GM18502 (cell line): ENCODE measurements at regions not wholly inside any gene's neighbourhood (a gene's known extent, or its start where the extent isn't known, plus 50 kb on each side); places are given as distances from the start of the nearest gene placed in this dataset.
"Not testable (repeated sequence)": the region's sequence is repeated elsewhere in the genome, so short reads cannot be mapped to it uniquely, and the experiment has no call there.

ENCODE experiments used
- ATAC-seq: cut with Tn5 transposase; IDR thresholded peaks from one replicate; pipeline ENCODE4 v1.9.1; 2021; ENCODE audit warnings: mild to moderate bottlenecking; ENCODE audit not compliant: unreplicated experiment, poor library complexity

DNA sequence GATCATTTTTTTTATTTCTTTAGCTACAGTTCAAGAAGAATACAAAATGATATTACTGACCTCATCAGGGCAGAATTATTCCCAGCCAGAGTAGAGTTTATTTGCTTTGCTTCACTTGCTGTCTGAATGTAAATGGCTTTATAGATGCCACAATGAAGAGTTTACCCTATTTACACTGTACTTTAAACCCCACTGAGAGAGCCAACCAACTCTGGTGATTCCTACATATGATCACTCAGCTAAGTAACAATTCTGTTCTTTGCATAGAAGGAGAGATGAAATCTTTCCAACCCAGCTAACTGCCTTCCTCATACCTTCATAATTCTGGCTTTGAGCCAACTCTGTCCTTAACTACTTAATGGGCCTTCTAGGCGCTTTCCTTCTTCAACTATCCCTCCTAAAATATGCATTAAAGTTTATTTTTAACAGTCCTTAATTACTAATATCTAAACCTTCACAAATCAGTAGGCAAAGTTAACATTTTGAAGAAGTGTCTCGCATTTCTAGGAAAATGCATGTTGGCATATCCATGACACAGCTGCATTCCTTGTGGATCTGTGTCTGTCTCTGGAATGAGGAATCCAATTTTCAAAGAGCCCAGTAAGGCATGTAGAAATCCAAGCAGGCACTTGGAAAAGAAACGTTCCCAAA lies 284.8 kb upstream of the GRAMD2B start:
- ATAC-seq = no peak

DNA sequence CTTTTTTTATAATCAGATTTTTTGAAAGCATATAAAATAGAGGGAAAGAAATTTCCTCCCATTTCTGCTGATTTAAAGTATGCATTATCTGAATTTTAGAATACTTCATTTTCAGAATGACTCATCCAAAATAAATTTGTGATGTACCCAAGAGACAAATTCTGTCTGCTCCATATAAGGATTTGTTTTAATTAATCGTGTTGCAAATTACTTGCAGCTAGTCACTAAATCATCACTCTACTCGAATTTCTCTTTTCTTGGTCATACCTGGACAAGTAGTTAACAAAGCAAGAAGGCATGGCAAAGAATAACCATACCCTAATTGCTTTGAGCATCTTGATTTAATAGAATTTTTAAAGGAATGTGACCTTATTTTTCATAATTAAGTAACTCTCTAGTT lies 284.1 kb upstream of the GRAMD2B start:
- ATAC-seq = no peak

DNA sequence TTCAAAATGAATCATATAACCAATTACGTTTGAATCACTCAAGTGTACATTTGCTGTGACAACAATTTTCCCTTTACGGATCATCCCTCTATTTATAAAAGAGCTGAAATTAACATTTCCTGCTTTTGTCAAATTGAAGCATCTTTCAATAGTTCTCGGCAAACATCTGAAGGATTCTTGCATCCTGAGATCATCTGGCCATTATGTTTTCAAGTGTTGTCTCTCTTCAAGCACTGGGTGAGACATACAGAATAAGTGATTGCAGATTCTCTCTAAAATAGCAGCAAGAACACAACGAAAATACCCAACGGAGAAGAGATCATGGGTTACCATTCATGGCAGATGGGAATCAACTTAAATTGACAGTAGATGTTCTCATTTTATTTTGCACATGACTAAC lies 283.4 kb upstream of the GRAMD2B start:
- ATAC-seq = no peak

DNA sequence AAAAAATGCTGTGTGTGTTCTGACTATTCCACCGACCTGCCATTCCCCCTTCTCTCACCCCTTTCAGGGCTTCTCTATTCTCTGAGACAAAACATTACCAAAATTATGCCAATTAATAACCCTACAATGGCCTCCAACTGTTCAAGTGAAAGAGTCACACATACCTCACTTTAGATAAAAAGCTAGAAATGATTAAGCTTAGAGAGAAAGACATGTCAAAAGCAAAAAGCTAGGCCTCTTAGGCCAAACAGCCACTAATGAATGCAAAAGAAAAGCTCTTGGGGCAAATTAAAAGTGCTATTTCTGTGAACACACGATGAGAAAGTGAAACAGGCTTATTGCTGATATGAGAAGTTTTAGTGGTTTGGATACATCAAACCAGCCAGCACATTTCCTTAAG lies 279.6 kb upstream of the GRAMD2B start:
- no peak for ATAC-seq

DNA sequence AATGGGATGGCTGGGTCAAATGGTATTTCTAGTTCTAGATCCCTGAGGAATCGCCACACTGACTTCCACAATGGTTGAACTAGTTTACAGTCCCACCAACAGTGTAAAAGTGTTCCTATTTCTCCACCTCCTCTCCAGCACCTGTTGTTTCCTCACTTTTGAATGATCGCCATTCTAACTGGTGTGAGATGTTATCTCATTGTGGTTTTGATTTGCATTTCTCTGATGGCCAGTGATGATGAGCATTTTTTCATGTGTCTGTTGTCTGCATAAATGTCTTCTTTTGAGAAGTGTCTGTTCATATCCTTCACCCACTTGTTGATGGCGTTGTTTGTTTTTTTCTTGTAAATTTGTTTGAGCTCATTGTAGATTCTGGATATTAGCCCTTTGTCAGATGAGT lies 272.9 kb upstream of the GRAMD2B start:
- not testable (repeated sequence) for ATAC-seq

DNA sequence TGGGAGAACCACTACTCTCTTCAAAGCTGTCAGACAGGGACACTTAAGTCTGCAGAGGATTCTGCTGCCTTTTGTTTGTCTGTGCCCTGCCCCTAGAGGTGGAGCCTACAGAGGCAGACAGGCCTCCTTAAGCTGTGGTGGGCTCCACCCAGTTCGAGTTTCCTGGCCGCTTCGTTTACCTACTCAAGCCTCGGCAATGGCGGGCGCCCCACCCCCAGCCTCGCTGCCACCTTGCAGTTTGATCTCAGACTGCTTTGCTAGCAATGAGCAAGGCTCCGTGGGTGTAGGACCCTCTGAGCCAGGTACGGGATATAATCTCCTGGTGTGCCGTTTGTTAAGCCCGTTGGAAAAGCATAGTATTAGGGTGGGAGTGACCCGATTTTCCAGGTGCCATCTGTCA lies 267.9 kb upstream of the GRAMD2B start:
- not testable (repeated sequence) for ATAC-seq

- ATAC-seq = no peak
Observed at GRCh38 chr5:126166368-126166767, 256.8 kb upstream of the GRAMD2B start.

- ATAC-seq = no peak
Observed at GRCh38 chr5:126168785-126169184, 254.4 kb upstream of the GRAMD2B start.

- ATAC-seq = no peak
Observed at GRCh38 chr5:126171916-126172315, 251.3 kb upstream of the GRAMD2B start.

DNA sequence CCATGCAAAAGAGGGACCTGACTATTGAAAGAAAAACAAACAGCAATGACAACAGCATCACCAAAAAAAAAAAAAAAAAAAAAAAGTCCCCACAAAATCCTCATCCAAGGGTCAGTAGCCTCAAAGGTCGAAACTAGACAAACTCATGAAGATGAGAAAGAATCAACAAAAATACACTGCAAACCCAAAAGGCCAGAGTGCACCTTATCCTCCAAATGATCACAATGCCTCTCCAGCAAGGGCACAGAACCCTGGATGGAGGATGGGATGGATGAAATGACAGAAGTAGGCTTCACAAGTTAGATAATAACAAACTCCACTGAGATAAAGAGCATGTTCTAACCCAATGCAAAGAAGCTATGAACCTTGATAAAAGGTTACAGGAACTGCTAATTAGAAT lies 250.4 kb upstream of the GRAMD2B start:
- no peak for ATAC-seq

GRCh38 chr5:126178521-126178920 lies 244.7 kb upstream of the GRAMD2B start:
- no peak for ATAC-seq

DNA sequence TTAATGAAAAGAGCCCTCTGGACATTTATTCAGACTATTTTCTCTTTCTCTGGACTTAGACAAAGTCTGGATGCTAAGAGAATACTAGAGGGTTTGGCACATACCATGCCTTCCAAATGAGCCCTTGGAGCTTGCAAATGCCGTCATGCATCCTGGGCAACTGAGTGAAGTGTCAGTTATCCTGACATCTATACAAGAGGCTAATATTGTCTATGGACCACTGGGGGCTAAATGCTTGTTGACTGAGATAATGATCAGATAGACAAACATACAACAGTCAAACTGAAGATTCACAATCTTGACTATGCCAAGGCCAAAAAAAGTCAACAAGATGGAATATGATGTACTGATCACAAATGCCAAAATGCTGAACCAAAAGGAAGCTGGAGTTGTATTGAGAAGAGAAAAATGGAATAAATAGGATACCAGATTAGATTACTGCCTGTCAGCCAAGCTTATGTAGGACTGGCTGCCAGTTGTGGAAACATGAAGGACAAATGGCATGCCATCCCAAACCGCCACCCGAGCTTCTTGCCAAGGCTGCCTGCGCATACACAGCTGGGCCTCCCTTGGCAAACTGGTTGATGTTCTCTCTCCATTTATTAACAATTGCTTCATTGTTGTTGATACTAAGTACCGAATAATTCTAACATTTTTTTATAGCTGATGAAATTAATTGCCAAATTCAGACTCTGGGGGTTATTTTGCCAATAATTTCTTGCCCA lies 240.1 kb upstream of the GRAMD2B start:
- no peak for ATAC-seq

DNA sequence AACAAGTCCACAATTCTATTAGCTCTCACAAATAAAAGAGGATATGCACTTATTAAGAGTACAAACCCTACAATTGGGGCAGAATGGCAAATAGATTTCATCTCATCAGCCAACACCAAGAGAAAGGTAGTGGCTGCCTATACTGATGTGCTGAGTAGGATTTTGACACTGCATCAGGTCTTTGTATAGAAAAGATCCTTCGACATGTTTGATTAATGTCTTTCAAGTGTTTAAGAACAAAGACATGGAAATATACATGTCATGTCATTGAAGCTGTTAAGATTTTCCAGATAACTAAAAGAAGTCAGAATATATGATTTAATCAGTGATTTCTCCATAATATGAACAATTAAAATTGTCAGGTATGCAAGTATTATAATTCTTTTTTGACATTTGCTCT lies 238.7 kb upstream of the GRAMD2B start:
- ATAC-seq = no peak

DNA sequence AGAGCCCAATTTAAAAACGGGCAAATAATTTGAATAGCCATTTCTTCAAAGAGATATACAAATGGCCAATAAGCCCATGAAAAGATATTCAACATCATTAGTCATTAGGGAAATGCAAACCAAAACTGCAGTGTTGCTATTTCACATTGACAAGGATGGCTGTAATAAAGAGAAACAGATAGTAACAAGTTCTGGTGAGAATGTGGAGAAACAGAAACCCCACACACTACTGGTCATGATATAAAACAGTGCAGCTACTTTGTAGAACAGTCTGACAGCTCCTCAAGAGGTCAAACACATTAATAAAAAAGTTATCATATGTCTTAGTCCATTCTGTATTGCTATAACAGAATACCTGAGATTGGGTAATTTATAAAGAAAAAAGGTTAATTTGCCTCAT lies 237.0 kb upstream of the GRAMD2B start:
- no peak for ATAC-seq

DNA sequence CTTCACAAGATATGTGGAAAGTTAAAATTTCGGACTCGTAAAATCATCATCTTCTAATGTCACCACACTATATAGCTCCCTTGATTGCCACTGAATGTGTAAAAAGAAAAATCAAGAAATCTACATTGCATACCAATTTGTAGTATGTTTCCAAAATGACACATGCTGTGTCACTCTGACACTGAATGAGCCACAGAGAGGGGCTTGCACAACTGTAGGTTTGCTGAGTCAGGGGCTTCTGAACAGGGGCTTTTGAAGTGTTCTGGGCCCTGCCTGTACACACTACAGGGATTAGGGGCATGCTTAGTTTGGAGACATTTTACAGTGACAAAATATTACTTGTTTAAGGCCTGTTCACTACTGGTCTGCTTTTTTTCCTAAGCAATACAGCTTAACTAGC lies 234.4 kb upstream of the GRAMD2B start:
- no peak for ATAC-seq

- ATAC-seq = no peak
Observed at GRCh38 chr5:126189231-126189630, 234.0 kb upstream of the GRAMD2B start.

GRCh38 chr5:126189862-126190261 lies 233.3 kb upstream of the GRAMD2B start:
- no peak for ATAC-seq

DNA sequence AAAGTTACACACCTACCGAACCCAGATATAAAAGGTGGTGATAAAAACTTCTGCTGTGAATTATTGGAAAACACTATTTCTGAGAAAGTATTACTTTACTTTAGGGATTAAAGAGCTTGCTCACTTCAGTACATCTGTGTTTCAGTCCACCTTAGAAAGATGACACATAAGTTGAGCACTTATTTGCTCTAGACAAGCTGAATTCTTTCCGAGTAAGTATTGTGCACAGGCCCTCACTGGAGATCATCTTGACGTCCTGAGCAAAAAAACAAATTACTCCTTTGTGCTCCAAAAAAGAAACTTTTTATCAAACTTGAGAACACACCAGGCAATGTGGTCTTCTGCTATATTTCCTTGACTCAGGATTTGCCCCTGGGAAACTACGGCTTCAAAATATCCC lies 231.0 kb upstream of the GRAMD2B start:
- ATAC-seq = no peak

DNA sequence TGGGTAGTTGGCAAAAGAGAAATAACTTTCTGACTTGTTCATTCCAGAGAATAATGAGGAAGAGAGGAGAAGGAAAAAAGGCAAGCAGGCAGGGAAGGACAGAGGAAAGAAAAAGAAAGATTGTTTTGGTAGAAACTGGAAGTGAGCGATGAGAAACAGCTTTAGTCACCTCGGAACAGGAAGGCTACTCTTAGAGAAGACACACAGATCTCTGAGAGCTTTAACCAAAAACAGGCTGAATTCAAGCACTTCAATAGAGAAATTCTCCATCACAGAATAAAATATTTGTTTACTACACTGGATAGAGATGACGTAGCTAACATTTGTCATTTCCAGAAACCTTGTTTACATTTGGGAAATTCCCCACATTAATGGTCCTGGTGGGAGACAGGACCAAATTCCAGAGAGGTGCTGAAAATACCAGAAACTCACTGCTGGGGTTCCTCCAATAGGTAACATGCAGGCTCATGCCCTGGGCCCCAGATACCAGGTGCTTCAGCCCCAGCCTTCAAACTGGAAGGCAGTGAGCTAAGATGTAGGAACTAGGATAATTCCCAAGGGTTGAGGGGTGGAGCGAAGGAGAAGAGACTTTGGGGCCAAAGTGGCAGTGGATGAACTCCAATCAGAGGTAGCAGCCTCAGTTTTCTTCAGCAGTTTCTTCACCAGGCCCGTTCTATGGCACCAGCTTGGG lies 227.7 kb upstream of the GRAMD2B start:
- no peak for ATAC-seq

DNA sequence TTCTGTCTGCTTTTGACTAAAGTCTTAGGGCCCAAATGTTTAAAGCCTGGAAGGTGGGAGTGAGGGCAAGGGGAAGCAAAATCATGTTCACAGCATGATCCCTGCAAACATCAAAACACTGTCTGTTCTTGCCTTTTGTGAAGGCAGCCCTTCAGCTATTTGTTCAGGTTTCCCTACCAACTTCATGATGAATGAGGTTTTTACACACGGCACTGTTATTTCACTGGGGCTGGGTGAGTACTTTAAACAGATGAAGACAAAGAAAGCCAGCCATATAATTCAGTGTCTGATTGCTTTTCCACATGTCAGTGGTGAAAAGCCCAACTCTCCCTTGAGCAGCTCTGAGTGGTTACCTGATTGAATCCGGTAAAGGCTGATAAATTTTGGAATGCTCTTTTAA lies 224.7 kb upstream of the GRAMD2B start:
- ATAC-seq = no peak

DNA sequence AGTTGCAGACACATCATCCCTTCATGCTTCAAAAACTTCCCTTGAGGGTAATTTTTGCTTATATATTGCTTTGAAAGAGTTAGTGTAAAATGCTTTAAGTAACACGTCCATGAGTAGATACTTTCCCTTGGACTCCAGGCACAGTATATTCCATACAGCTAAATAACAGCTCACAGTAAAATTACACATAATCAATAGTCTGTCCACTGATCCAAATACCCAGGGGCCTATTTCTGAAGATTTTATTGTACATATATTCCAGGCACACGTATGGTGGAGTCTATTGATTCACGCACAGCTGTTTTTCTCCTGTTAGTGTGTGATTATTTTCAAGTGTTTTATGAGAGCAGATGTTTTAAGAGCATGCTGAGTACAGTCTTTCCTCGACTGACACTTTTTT lies 223.7 kb upstream of the GRAMD2B start:
- ATAC-seq = no peak

GRCh38 chr5:126208691-126209090 lies 214.5 kb upstream of the GRAMD2B start:
- ATAC-seq = no peak
